ENCODE measurements at regions not wholly inside any gene's neighbourhood (a gene's known extent, or its start where the extent isn't known, plus 50 kb on each side); places are given as distances from the start of the nearest gene placed in this dataset.

DNA sequence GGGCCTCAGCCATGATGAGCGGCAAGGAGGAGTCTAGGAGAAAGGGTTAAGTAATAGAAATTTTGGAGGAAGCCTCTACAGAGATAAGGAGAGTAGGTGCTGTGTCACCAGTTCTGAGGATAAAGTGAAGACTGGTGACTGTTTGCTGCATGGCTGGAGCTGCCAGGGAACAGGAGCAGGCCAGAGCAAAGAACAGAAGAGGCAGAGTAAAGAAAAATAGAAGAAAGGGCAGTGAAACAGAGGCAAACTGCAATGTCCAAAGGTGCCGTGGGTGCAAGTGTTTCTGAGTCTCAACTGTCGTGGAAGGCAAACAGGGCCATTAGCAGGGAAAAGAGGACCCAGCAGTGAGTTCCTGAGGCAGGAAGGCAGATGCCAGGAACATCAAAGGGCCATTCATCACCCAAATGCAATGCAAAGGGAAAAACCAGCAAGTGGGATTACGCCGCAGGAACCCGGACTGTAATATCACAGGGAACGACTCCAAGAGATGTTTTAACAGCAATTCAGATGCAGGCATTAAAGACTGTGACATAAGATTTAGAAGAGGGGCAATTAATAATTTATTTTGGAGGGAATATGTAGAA lies 318.3 kb downstream of the FOXO1 start:
- DNase-seq (no peak), FAIRE-seq (no peak), ATAC-seq (no peak)
- H3K4me1 ChIP-seq = peaks cover 3 to 12% (median 5%) of the 10 kb centered on the region in 3 donors
- H3K27me3 ChIP-seq = no peaks in the 10 kb centered on the region
- no peaks in the 10 kb centered on the region for H3K36me3 ChIP-seq
- 86 to 96% methylated on average over 7 of the region's 7 CpGs for WGBS, 2 donors
- no peaks in the 10 kb centered on the region for H3K9me3 ChIP-seq
- TF ChIP-seq, protein P1, sequence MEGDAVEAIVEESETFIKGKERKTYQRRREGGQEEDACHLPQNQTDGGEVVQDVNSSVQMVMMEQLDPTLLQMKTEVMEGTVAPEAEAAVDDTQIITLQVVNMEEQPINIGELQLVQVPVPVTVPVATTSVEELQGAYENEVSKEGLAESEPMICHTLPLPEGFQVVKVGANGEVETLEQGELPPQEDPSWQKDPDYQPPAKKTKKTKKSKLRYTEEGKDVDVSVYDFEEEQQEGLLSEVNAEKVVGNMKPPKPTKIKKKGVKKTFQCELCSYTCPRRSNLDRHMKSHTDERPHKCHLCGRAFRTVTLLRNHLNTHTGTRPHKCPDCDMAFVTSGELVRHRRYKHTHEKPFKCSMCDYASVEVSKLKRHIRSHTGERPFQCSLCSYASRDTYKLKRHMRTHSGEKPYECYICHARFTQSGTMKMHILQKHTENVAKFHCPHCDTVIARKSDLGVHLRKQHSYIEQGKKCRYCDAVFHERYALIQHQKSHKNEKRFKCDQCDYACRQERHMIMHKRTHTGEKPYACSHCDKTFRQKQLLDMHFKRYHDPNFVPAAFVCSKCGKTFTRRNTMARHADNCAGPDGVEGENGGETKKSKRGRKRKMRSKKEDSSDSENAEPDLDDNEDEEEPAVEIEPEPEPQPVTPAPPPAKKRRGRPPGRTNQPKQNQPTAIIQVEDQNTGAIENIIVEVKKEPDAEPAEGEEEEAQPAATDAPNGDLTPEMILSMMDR (IDR thresholded peaks at IDR 0.05) = no peak
- intact Hi-C loops (cut with DNase I) = loop anchor here in 1 of 3 donors (10.0 kb wide), 1 partner anchor 273 kb away; no protein-coding TSS in a partner anchor
- no peak overlapping the region for H3K4me3 ChIP-seq
- H3K27ac ChIP-seq = no peak overlapping the region

DNA sequence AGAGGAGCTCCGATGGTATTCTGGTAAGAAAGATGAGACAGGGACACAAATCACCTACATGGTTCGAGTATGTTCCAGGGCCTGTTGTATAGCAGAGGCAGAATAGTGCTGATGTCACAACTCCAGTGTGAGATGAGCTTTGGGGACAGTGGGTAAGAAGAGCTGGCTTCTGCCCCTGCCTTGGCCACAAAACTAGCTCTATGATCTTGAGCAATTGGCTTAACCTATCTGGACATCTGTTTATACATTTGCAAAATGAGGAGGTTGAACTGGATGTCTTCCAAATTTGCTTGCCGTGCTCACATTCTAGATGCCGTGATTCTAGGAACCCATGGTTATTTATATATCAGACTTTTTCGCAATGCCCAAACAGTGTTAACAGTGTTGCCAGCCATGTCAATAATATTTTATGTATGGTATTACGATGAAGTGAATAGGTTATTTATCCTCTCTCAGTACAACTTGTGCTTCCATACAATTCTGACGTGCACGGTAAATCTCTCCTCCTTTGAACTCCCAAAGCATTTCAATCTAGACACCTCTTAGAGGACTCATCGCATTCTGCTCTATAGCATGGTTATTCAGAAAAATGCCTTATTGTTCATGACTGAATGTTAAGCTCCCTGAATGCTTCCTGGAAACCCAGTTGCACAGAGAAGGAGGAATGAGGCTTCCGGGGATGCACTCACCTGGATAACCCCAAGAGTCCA lies 316.0 kb downstream of the FOXO1 start:
- TF ChIP-seq, protein P1 (IDR thresholded peaks at IDR 0.05) = no peak
- 79 to 81% methylated on average over 10 of the region's 10 CpGs for WGBS, 2 donors
- no peak for ATAC-seq
- Histone ChIP-seq H3K9me3 (no peaks in the 10 kb centered on the region), H3K27me3 (no peaks in the 10 kb centered on the region), H3K27ac (no peak overlapping the region), H3K4me1 (peaks cover 0 to 4% (median 0%) of the 10 kb centered on the region in 3 donors), H3K4me3 (no peak overlapping the region), H3K36me3 (no peaks in the 10 kb centered on the region)
- intact Hi-C loops (cut with DNase I) = no loop called here
- DNase-seq = no peak
- FAIRE-seq = no peak

DNA sequence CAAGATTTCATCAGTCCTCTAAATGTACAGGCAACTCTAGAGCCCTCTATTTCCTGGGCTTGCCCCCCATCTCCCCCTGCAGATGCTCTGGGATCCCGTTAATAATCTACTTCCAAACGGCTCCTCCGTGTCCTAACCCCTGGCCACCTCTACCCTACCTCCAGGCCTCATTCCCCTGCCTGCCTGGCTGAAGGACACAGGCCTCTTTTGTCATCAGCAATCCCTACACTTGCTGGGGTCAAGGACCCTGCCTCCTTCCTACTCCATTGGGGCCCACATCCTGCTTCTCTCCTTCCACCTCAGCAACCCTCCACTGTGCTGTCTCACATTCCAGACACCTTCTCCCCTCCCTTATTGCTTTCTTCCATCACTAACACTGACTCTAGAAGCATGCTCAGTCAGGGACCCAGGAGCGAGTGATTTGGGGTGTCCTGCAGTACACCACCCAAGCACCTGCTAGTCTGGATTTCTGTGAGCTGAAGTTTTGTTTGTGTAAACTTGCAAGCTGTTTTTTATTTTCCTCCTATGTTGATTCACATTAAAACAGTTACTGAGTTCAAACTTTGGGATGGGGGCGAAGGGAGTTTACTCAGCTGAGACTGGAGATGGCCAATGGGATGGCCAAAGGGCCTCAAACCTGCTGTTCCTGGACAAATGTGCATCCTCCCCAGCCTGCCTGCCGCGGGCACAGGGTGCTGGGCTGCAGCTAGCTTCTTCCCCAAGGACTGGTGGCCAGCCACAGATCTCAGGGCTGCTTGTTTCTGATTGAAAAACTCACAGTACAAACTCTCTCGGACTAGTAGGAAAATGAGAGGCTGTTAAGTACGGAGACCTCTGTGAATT lies 314.7 kb downstream of the FOXO1 start:
- DNase-seq = no peak
- Histone ChIP-seq H3K9me3 (no peaks in the 10 kb centered on the region), H3K4me3 (no peak overlapping the region), H3K36me3 (no peaks in the 10 kb centered on the region), H3K4me1 (no peaks in the 10 kb centered on the region), H3K27me3 (no peaks in the 10 kb centered on the region), H3K27ac (no peak overlapping the region)
- peak in 1 of 4 donors; percentile 12 for ATAC-seq
- WGBS, 2 donors = 81% methylated on average over 9 of the region's 9 CpGs
- TF ChIP-seq, protein P1 (IDR thresholded peaks at IDR 0.05) = no peak
- no peak for FAIRE-seq
- intact Hi-C loops (cut with DNase I) = no loop called here

DNA sequence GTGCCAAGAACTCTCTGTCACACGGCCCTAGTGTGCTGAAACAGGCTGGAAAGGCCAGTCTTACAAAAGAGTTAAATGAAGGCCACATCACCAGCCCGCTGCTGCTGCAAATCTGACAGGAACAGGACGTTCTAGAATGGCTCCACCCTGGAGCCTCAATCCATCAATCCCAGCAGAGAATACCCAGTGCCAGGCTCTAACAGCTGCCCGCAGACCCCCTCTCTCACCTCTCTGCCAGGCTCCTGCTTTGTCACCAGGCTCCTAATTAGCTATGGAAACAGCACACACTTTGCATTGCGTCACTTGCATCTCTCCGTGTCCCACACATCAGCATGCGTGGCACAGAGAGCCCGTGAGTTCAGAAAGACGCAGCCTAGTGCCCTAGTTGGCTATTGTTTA lies 314.1 kb downstream of the FOXO1 start:
- peak in 3 of 4 donors; percentile 52 to 73 (median 70) for ATAC-seq
- FAIRE-seq = no peak
- no peak overlapping the region for H3K4me3 ChIP-seq
- no peak overlapping the region for H3K27ac ChIP-seq
- H3K4me1 ChIP-seq = no peaks in the 10 kb centered on the region
- no peaks in the 10 kb centered on the region for H3K36me3 ChIP-seq
- DNase-seq = peak in 2 of 6 donors; percentile 35 to 40
- intact Hi-C loops (cut with DNase I) = no loop called here
- TF ChIP-seq, protein P1 (IDR thresholded peaks at IDR 0.05) = no peak
- 42 to 53% methylated on average over 9 of the region's 9 CpGs for WGBS, 2 donors
- no peaks in the 10 kb centered on the region for H3K9me3 ChIP-seq
- no peaks in the 10 kb centered on the region for H3K27me3 ChIP-seq

Data from pancreas (tissue), 10 donors.